Activated CD4-positive, alpha-beta T cell treated with anti-CD3 and anti-CD28 coated beads for 48 hours (primary cell): ENCODE measurements at regions not wholly inside any gene's neighbourhood (a gene's known extent, or its start where the extent isn't known, plus 50 kb on each side); places are given as distances from the start of the nearest gene placed in this dataset.

Source experiments
- DNase-seq: peaks from one replicate; pipeline ENCODE4 v3.0.0-alpha.2; 2020

DNA sequence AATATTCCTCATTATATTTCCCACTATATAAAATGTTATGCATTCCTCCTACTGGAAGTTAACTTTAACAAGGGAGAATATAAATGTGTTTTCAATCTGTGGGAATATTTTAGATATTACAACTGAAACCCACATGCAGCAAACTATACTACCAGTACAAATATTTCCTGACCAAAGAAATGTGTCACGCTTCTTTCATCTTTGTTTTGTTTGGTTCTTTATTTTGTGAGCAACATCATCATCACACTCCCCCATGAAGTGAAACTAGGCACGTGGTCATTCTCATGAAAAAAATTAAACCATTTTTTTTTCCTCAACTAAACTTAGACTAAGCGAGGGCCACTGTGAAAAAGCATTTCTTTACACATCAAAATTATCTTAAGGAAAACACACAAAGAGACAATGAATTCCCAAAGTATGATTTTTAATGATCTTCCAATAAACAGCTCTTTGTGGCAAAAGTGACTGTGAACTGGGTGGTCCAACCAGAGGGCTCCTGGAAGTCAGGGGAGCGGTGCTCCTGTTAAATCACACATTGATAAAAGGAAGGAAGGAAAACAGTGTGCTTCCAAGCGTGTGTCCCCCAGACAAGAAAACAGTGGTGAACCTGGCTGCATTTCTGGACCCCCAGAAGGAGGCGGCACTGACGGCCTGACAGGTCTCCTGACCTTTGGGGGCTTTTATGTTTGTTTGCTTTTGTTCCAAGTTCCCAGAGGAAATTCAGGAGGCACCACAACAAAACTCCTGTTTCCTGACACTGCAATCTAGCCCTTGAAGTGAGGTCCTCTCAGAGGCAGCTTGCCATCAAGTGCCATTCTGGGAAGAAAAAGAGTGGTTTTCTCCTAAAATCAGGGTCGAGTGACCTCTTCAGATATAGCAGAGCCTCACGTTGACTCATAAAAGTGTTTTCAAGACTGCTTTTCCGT lies 166.8 kb upstream of the FOXQ1 start:
- DNase-seq: no peak

DNA sequence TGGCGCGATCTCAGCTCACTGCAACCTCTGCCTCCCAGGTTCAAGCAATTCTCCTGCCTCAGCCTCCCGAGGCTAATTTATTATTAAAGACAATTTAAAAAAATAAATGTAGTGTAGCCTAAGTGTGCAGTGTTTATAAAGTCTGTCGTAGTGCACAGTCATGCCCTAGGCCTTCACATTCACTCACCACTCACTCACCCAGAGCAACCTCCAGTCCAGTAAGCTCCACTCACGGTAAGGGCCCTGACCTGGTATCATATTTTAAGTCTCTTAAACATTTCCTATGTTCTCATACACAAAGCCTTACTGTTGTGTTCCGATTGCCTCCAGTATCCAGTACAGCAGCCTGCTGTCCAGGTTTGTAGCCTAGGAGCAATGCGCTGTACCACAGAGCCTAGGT lies 168.2 kb upstream of the FOXQ1 start:
- DNase-seq: no peak

DNA sequence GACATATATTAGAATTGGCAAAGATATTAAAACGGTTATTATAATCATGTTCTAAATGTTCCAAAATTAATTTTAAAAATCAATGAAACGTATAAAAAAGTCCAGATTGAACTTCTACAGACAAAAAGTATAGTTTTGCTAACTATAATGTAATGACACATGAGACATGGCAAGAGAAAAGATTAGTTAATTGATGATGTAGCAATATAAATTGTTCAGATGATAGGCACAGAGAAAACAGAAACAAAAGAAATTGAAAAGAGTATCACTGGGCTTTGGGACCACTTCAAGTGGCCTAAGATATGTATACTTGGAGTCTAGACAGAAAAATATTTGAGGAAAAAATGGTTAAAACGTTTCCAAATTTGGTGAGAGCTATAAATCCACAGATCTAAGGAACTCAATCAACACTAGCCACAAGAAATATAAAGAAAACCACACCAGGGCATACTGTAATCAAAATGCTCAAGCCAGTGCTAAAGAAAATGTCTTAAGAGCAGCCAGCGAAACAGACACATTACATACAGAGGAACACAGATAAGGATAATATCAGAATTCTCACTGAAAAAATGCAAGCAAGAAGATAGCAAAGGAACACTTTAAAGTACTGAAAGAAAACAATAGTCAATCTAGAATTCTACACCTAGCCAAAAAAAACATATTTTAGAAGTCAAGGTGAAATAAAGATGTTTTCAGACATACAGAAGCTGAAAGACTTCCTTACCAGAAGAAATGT lies 172.6 kb upstream of the FOXQ1 start:
- no peak for DNase-seq

DNA sequence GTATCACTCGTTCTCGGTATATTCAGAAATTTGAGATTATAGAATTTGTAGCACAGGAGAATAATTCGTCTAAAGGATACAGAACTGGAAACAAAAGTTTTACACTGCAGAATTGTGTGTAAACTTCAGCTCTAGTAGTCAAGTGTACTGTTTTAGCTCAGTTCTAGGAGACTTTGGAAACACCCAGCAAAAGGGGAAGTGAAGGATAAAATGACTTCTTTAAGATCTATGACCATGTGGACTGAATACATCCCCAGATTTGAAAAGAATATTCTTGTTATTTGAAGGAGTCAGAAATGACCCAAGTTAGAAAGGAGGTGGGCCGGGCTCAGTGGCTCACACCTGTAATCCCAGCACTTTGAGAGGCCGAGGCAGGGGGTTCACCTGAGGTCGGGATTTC lies 174.0 kb upstream of the FOXQ1 start:
- DNase-seq: no peak

DNA sequence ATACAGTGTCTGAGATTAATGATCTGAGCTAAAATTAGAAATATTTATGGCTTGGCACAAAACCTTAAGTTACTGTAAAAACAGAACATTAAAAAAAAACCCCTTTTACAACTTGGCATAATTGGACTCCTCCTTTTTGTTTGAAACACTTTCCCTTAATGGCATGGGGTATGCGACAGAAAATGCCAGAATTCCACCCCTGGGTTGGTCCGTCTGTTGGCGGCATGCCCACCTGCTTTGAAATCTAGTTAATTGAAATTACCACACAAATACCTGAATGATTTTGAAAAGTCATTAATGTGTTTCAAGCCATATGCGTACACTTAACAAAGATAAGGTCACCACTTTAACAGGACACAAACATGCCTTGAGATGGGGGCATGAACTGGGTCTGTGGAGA lies 175.1 kb upstream of the FOXQ1 start:
- no peak for DNase-seq

DNA sequence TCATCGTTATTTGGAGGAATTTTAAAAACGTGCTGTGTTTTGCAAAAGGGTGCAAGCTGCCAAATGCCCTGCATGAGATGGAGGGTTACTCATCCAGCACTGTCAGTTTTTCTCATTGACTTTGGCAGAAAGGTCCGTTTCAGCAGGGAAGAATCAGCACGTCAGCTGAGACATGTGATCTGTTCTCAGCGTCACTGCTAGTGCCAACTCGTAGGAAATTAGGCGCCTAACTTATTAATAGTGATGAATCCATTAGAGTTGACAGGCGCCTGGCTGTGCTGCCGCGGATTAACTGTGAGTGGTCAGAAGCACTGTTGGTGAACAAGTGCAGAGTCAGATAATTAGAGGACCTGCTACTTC lies 175.5 kb upstream of the FOXQ1 start:
- no peak for DNase-seq

DNA sequence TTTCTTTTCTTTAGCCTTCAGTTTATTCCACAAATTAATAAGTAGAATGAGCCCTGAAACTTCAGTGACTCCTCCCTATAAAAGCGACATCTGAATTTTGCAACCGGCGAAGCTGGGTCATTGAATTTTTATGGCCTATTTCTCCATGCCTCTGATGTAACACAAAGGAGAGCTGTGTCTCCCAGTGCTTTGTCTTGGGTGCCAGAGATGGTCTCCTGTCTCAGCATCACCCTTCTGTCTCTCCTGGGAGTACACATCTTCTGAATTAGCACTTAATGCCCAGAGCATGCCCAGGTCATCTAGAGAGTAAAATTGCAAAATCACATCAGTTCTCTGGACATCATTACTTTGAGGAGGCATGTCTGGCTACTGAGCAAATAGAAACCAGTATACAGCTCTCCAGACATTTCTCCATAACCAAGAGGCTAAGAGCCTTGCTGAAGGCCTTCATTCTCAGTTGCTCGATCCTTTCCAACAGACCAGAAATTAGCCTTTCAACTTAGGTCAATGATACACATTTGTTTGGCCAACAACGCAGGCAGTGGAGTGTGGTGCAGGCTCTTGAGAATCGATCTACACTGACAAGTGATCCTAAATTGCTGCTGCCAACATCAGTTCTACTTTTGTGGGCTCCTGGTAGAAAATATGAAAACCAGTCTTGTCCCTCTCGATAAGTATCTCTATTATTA lies 176.0 kb upstream of the FOXQ1 start:
- DNase-seq: no peak

DNA sequence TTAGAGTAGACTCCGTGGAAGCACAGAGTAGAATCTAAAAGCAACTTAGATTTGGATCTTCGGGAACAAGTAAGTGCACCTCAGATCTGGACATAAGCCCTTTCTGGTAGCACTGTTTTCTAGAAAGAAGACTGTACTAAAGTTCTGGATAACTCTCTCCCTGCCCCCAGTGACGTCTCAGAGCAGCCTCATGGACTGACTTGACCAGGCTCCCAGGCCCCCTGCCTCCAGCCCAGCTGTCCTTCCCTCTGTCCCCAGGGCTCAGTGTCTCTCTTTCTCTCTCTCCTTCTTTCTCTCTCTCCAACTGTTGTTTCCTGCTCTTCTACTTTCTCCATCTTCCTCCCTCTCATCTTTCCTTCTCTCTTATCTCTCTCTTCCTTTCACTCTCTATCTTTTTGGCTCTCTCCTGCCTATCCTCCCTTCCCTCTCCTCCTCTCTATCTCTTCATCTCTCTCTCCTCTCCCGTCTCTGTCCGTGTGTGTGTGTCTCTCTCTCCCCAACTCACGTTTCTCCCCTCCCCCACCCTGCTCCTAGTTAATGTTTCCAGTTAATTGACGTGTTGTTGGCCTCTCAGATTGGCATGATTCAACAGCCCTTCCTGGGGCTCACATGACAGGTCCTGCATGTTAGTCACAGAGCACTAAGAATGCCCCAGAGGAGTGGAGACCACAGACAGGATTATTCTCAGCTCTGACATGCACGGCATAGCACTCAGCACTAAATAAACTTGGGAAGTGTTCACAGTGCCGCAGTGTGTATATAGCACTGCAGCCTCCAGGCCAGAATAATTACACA lies 180.4 kb upstream of the FOXQ1 start:
- DNase-seq: no peak

DNA sequence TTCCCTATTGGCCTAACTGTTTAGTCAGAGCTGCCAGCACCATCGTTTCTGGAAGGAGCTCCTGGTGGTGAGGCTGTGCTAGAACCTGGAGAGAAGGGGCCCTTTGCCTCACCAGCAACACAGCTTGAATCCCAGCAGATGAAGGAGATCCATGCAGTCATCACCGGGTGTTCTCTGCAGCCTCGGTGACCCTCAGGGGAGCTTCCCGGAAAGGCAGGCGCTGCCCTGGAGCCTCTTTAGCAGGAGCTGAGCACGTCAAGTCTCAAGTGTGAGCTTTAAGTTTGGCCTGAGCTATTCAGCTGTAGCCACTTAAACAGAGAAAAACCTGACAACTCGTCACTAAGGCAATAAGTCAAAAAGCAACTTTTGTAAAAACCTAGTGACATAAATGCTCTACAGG lies 181.2 kb upstream of the FOXQ1 start:
- DNase-seq: no peak

DNA sequence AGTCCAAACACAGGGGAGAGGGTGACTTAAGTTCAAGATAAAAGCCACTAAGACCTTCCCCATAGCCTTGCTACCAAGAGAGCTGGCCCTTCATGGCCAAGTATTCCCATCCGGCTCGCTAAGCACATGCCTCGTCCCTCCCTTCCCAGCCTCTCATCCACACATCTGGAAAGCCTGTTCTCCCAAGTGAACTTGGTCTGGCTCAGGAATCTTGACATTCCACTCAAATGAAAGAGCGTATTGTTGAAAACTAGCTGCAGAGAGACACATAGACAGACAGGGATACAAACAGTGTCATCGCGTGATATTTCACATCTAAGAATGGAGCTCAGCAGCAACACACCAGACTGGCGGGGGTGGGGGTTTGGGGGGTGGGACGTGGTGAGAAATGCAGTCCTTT lies 182.8 kb upstream of the FOXQ1 start:
- DNase-seq: no peak

DNA sequence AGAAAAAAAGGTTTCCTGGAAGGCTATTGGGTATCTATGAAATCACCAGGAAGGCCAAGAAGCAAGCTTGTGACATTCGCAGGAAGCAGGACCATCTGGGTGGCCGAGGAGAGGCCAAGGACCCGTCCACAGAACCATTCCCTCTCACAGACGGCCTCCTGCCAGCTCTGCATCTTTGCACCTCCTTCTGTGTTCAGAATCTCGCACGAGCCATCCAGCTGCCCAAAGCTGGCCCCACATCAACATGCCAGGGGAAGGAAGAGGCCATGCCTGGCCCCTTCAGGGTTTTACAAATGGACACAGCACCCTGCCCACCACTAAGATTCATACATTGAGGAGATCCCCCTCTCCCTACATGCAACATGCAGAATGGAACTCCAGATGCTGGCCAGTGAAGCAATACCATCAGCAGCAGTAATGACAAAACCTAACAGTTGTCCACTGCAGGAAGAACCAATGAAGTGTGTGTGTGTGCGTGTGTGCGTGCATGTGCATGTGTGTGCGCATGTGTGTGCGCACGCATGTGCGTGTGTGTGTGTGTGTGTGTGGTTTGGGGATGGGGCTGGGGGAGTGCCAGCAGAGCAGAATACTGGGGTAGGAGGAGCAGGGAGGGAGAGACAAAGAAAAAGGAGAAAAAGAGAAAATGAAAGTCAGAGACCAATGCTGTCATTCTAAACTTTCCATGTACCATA lies 184.2 kb upstream of the FOXQ1 start:
- no peak for DNase-seq

DNA sequence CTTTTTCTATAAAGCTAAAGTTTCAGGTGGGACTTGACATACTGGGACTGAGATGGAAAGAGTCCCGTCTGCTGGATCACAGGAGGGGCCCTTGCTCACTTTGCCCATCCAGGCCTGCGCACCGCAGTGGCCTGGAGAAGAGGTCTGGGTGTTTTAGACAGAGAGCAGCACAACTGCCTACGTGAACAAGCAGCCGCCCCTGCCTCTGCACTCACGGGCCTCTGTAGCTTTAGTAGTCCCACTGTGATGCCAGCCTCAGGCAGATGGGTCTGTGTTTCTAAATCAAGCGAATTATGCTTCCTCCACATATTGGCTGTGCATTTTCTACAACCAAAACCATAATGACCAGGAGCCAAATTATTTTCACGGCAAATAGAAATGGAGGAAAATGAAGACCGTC lies 184.8 kb upstream of the FOXQ1 start:
- DNase-seq: no peak

DNA sequence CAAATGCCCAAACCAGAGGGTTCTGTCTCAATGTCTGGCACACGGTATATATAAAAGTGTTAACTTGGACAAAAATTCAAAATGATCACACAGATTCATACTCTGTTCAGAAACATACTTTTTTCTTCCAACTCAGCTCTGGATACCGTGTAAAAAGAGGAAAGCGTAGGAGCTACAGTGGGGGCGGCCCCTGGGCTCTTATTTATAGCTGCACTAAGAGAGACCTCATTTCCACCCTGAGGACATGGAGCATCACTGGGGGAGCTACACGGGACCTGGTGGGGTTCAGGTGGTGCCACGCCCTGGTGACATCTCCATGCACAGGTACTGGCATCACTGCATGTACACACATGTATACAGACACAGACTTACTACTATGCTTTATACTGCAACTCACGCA lies 185.9 kb upstream of the FOXQ1 start:
- DNase-seq: no peak

DNA sequence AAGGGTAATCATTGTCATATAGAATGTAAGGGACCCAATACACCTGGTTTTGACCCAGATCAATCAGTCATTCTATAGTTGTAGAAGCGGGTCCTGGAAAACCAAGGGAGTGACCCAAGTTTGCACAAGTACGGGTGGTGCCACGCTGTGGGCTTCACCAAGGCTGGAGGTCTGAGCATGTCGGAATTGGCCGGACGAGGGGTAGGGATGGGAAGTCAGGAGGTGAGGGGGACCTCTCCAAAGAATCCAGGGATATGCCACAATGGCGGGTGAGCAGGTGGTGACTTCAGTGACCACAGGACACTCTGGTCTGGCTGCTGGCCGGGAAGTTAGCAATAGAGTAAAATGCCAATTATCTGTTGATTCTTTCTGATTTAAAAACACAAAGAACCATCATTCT lies 186.6 kb upstream of the FOXQ1 start:
- no peak for DNase-seq

DNA sequence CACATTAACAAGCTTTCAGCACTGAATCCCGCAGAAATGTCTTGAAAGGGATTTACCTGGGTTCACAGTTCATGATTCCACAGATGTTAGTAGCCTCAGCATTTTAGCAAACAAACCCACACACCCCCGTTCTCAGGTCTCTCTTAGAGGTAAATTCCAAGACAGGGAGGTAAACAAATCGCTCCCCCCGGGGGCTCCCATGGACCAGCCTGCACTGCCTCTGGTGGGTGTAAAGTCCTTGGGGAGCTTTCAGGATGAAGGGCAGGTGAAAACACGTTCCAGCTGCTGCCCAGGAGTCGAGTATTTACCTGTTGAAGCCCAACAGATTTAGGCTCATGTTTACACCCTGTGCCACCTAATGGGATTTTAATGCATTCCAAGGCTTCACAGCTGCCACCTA lies 187.0 kb upstream of the FOXQ1 start:
- DNase-seq: no peak

DNA sequence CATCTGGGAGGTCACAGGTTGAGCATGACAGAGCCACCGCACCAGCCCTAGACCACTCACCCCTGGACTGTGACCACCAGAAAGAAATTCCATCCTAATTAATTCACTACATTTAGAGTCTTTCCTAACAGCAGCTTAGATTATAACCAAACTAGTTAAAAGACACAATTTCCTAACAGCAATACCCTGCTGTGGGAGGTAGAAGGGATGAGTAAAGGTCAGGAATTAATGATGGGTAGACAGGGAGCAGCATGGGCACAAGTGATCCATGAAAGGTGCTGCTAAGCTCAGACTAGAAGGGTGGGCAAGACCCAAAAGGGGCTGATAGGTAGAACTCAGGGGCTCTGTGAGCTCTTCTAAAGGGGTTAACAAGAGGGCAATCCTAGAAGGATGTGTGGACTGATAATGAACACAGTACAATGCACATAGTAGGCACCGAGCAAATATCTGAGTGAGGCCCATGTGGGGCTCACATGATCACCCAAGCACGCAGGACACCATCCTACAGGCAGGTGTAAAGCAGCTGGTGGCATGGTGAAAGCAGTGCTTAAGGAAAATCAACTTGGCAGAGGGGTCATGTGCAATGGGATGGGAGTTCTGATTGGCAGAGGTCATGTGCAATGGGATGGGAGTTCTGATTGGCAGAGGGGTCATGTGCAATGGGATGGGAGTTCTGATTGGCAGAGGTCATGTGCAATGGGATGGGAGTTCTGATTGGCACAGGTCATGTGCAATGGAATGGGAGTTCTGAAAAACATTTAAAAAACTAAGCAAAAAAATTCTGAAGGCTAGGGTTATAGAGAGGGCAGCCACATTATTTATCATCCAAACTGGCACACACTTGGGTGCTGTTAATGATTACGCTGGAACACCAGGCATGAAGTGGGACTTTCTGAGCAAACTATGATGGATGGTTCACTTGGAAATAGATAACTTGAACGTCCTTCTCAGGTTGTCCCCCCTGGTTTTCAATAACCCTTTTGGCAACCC lies 188.2 kb upstream of the FOXQ1 start:
- no peak for DNase-seq

DNA sequence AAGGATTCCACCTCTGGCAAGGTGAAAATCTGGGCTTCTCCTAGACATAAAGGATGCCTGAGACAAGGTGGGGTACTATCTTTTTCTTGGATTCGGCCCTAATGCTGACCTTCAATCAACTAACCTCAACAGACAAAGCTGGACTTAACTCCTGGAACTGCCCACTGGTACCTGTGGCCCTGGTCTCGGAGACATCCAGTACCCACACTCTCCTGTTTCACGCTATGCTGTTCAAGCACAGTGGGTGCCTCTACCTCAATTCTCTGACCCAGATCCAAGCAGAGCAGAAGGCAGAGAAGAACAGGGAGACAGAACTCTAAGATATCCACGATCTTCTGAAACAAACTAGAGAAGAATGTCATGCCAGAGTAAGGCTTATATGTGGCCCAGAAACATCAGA lies 189.8 kb upstream of the FOXQ1 start:
- DNase-seq: no peak

DNA sequence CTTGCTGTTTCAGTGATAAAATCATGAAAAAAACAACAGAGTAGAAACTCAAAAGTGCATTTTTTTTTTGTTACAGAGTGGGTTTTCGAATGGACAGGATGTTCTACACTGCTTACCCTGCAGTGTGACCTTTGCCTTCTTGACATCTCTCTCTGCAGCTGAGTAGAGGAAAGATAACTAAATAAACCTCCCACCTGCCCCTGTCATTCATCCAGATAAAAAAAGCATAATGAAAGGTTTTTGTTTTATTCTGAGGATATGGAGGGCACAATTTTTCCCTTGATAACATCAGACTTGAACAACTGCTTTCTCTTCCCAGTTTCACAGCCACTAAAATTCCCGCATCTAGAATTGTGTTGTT lies 193.6 kb upstream of the FOXQ1 start:
- DNase-seq: no peak

DNA sequence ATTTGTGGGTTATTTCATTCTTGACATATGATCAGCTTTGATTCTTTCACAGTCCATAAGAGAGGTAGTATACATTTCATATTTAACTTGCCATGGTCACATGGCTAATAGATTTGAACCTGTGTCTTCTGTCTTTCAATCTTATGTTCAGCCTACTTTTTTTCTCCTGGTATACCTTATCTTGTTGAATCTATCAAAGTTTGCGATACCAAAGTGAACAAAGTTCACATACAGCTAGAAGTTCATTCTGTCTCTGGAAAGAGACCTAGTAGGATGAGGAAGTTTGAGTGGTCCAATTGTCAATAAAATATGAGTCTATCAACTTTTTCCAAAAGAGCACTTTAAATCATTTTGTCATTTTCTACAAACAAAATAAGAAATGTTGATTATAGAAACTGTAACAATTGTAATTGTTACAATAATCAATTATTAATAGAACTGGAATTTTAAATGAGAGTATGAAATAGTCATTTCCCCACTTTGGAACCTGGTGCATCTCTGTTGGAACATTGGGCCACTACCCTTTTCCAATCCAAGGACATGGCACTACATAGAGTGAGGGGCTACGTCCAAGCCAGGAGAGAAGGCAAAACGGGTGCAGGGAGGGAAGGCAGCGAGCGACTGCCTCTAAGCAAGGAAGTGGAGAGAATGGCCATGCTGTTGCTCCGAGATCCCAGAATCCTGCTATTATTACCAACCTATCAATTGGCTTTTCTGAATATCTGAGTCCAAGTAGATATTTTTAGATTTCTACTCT lies 194.2 kb upstream of the FOXQ1 start:
- no peak for DNase-seq

DNA sequence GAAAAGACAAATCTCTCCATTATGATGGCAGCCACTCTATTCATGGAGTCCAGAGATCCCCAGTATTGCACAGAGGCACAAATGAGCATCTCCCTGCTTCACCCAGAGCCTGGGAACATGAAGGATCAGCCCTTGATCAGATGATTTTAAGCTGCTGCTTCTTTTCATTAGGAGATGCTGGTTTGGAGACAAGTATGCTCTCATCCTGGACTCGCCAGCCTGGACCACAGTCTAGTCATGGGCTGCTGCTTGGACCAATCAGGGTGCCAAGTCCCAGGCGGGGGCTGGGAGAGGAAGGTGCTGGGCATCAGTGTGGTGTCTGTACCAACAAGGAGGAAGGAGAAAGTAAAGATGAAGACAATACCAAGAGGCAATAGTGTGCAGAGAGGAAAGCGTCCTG lies 195.7 kb upstream of the FOXQ1 start:
- no peak for DNase-seq
